OCI-LY7 (cell line): ENCODE measurements at regions not wholly inside any gene's neighbourhood (a gene's known extent, or its start where the extent isn't known, plus 50 kb on each side); places are given as distances from the start of the nearest gene placed in this dataset.

Experiments used
- BruUV-seq: library from RNA; stranded (reverse); fragments of 400-500 nt; replicated peaks from 2 replicates; lab custom pipeline; 2021; lab: Mats Ljungman, UMichigan
- CTCF ChIA-PET: fragments of 300-600 bp; sonication (Branson Sonifier 250); formaldehyde crosslinking; loops from one replicate; lab custom pipeline; 2022; ENCODE audit warnings: antibody characterized with exemption; ENCODE audit not compliant: unreplicated experiment; lab: Charles Lee
- POLR2A ChIA-PET: fragments of 300-600 bp; sonication (Branson Sonifier 250); formaldehyde crosslinking; loops from one replicate; lab custom pipeline; 2022; ENCODE audit warnings: antibody characterized with exemption; lab: Charles Lee
- DNase-seq: peaks from one replicate; pipeline ENCODE4 v3.0.0-alpha.2; 2015; ENCODE audit warnings: low spot score
- H2AFZ ChIP-seq: fragments of 200-600 bp; sonication (generic), shearing (Covaris generic); 2 replicates; pipeline ENCODE4 v1.6.1; 2014; ENCODE audit warnings: mild to moderate bottlenecking, antibody characterized with exemption, low read length, moderate library complexity
- H3K27ac ChIP-seq: fragments of 200-600 bp; sonication (generic); 2 replicates; pipeline ENCODE4 v1.5.1; 2014; ENCODE audit warnings: mixed run types, low read depth, mild to moderate bottlenecking, moderate library complexity, low read length, inconsistent platforms; ENCODE audit not compliant: poor library complexity, severe bottlenecking
- H3K36me3 ChIP-seq: fragments of 200-600 bp; sonication (generic); 2 replicates; pipeline ENCODE4 v1.6.1; 2014; ENCODE audit warnings: mild to moderate bottlenecking, antibody characterized with exemption, low read length, moderate library complexity, mixed read lengths; ENCODE audit not compliant: insufficient read depth
- H3K4me1 ChIP-seq: fragments of 200-600 bp; sonication (generic); 2 replicates; pipeline ENCODE4 v1.5.1; 2014; ENCODE audit warnings: mild to moderate bottlenecking, low read length; ENCODE audit not compliant: insufficient read depth, poor library complexity, severe bottlenecking
- H3K4me2 ChIP-seq: fragments of 200-600 bp; sonication (generic); 2 replicates; pipeline ENCODE4 v1.6.1; 2014; ENCODE audit warnings: mild to moderate bottlenecking, low read length
- H3K4me3 ChIP-seq: fragments of 200-600 bp; sonication (generic); 2 replicates; pipeline ENCODE4 v1.5.1; 2014; ENCODE audit warnings: mild to moderate bottlenecking, low read depth, low read length; ENCODE audit not compliant: poor library complexity, severe bottlenecking
- H3K79me2 ChIP-seq: fragments of 200-600 bp; sonication (generic); 2 replicates; pipeline ENCODE4 v1.6.1; 2016; ENCODE audit warnings: low read depth, mild to moderate bottlenecking, low read length, moderate library complexity, mixed read lengths; ENCODE audit not compliant: insufficient read depth
- H3K9me2 ChIP-seq: fragments of 200-600 bp; sonication (generic); 2 replicates; pipeline ENCODE4 v1.6.1; 2016; ENCODE audit warnings: mild to moderate bottlenecking, low read length, mixed read lengths; ENCODE audit not compliant: insufficient read depth
- H3K9me3 ChIP-seq: fragments of 200-600 bp; sonication (generic); 2 replicates; pipeline ENCODE4 v1.6.1; 2014; ENCODE audit warnings: mild to moderate bottlenecking, mixed run types, low read length, mixed read lengths
- H4K20me1 ChIP-seq: fragments of 200-600 bp; sonication (generic); 2 replicates; pipeline ENCODE4 v1.6.1; 2014; ENCODE audit warnings: mild to moderate bottlenecking, antibody characterized with exemption, low read length, moderate library complexity, mixed read lengths; ENCODE audit not compliant: insufficient read depth
- CTCF ChIP-seq: fragments of 200-600 bp; sonication (generic); conservative IDR thresholded peaks from 2 replicates; pipeline ENCODE4 v1.5.1; 2014; ENCODE audit warnings: mild to moderate bottlenecking, antibody characterized with exemption, low read length, moderate library complexity, mixed read lengths
- EZH2phosphoT487 ChIP-seq: fragments of 200-600 bp; sonication (generic); IDR thresholded peaks from 2 replicates; pipeline ENCODE4 v1.6.1; 2018; ENCODE audit warnings: low read depth, borderline replicate concordance, mild to moderate bottlenecking, mixed run types, antibody characterized with exemption, low read length, moderate library complexity, mixed read lengths
- intact Hi-C: fragments of 100-400 bp; cut with micrococcal nuclease; formaldehyde crosslinking; loops from one replicate; pipeline ENCODE4 v1.10.0; 2022; ENCODE audit not compliant: unreplicated experiment

DNA sequence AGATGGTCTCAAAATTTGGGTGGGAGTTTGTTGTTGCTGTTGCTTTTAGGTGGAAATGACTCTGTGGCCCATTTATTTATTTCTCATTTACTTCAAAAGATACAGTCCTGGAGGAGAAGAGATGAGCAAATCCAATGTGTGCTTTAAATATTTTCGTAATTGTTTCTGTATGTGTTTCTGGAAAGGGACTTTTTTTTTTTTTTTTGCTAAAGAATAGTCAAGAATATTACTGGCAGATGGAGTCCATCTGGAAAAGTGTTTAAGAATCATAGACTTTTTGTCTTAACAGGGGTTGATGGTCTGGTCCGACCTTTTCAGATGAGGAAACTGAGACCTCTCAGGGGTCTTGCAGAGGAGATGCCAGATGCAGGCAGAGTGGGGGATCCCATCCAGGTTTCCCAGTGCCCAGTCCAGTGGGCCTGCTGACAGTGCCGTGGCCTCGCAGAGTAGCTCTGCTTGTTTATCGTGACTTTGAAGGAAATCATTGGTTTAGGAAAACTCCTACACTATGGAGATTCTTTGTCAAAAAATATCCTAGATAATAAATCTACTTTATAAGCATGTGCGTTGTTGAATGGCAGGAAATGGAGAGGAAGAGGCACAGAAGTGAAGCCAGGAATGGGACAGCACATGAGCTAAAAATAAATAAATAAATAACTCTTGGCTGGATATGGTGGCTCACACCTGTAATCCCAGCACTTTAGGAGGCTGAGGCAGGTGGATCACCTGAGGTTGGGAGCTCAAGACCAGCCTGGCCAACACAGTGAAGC, 164.3 kb upstream of the SVIL start:
- ChIA-PET CTCF (no interaction called here), POLR2A (interaction anchor here (0.7 kb wide), 1 partner anchor 77 kb away, joined by 3 read pairs; no protein-coding TSS in a partner anchor)
- no TSS peak for BruUV-seq
- intact Hi-C loops = no loop called here
- H3K27ac ChIP-seq = no peak overlapping the region
- H3K9me3 ChIP-seq = no peaks in the 10 kb centered on the region
- no peak overlapping the region for H3K4me2 ChIP-seq
- no peak overlapping the region for H3K4me3 ChIP-seq
- no peaks in the 10 kb centered on the region for H3K36me3 ChIP-seq
- DNase-seq = no peak
- TF ChIP-seq EZH2phosphoT487 (no peak), CTCF (no peak)
- no peaks in the 10 kb centered on the region for H4K20me1 ChIP-seq
- H3K79me2 ChIP-seq = no peaks in the 10 kb centered on the region
- no peaks in the 10 kb centered on the region for H3K9me2 ChIP-seq
- H3K4me1 ChIP-seq = no peaks in the 10 kb centered on the region
- H2AFZ ChIP-seq = no peak overlapping the region

DNA sequence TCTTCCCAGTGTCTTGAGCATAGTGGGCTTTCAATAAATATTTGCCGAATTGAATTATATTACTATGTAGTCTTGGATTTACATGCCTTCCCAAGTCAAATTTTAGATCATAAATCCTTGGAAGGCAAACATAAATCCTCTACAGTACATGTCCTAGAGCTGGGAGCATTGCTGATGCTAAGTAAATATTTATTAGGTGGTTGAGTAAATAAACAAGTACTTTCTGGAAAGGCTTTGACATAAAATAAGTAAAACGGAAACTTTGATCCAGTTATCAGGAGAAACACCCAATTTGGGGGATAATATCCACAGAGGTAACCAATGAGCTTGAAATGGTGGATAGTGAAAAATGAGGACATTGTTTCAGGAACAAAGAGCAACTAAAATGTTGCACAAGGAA, 162.8 kb upstream of the SVIL start:
- TF ChIP-seq EZH2phosphoT487 = no peak
- no peak for DNase-seq
- Histone ChIP-seq H3K79me2 (no peaks in the 10 kb centered on the region), H3K27ac (no peak overlapping the region), H3K4me3 (no peak overlapping the region), H4K20me1 (no peaks in the 10 kb centered on the region), H3K4me1 (no peaks in the 10 kb centered on the region), H3K9me2 (no peaks in the 10 kb centered on the region), H3K9me3 (no peaks in the 10 kb centered on the region), H3K36me3 (no peaks in the 10 kb centered on the region), H2AFZ (no peak overlapping the region), H3K4me2 (no peak overlapping the region)
- BruUV-seq = no TSS peak
- intact Hi-C loops = no loop called here
- CTCF ChIA-PET = no interaction called here
- POLR2A ChIA-PET = no interaction called here

GRCh38 chr10:29795850-29796249, 161.1 kb upstream of the SVIL start:
- Histone ChIP-seq H3K79me2 (no peaks in the 10 kb centered on the region), H3K9me2 (no peaks in the 10 kb centered on the region), H2AFZ (no peak overlapping the region), H3K27ac (no peak overlapping the region), H4K20me1 (no peaks in the 10 kb centered on the region), H3K4me1 (no peaks in the 10 kb centered on the region), H3K36me3 (no peaks in the 10 kb centered on the region), H3K4me3 (no peak overlapping the region), H3K9me3 (no peaks in the 10 kb centered on the region), H3K4me2 (no peak overlapping the region)
- intact Hi-C loops = no loop called here
- TF ChIP-seq EZH2phosphoT487 (no peak), CTCF (no peak)
- BruUV-seq = no TSS peak
- ChIA-PET POLR2A (no interaction called here), CTCF (no interaction called here)
- no peak for DNase-seq
